ENCODE measurements at regions not wholly inside any gene's neighbourhood (a gene's known extent, or its start where the extent isn't known, plus 50 kb on each side); places are given as distances from the start of the nearest gene placed in this dataset.
"Not testable (repeated sequence)": the region's sequence is repeated elsewhere in the genome, so short reads cannot be mapped to it uniquely, and the experiment has no call there.

- Histone ChIP-seq H3K36me3 (replicated peaks; ENCODE audit: insufficient read depth, low read length) (no peaks in the 10 kb centered on the region), H3K27ac (ENCODE audit: low read length) (no peak overlapping the region), H4K20me1 (ENCODE audit: insufficient read depth, low read length) (no peaks in the 10 kb centered on the region), H2AFZ (ENCODE audit: low read length) (no peak overlapping the region), H3K79me2 (ENCODE audit: low read length) (no peaks in the 10 kb centered on the region), H3K4me1 (ENCODE audit: low read length) (0 out of 2 replicates have a peak, but pooled peaks cover 5% of the 10 kb centered on the region), H3F3A (ENCODE audit: insufficient read depth, low read length) (no peaks in the 10 kb centered on the region), H3K27me3 (replicated peaks; ENCODE audit: insufficient read depth, low read length) (no peaks in the 10 kb centered on the region), H3K4me3 (ENCODE audit: low read length) (no peak overlapping the region), H3K9ac (ENCODE audit: low read length) (no peak overlapping the region), H3K4me2 (ENCODE audit: low read depth, low read length) (no peak overlapping the region), H3K9me3 (replicated peaks; ENCODE audit: insufficient read depth, low read length) (no peaks in the 10 kb centered on the region), H3K9me2 (replicated peaks; ENCODE audit: insufficient read depth, low read length) (no peaks in the 10 kb centered on the region)
- peak; percentile 31 for DNase-seq
- TF ChIP-seq CTCF (IDR thresholded peaks at IDR 0.05; ENCODE audit: low read length) = no peak
- TF ChIP-seq EZH2phosphoT487 (IDR thresholded peaks at IDR 0.05; ENCODE audit: low read length) = no peak
- no peak for TF ChIP-seq EZH2 (optimal IDR thresholded peaks at IDR 0.05; ENCODE audit: low read depth, low read length)
Observed at GRCh38 chr4:55001538-55001937, 123.9 kb downstream of the KDR start.

- Histone ChIP-seq H3K9ac (ENCODE audit: low read length) (no peak overlapping the region), H3K4me3 (ENCODE audit: low read length) (no peak overlapping the region), H3K79me2 (ENCODE audit: low read length) (no peaks in the 10 kb centered on the region), H3K27ac (ENCODE audit: low read length) (no peak overlapping the region), H2AFZ (ENCODE audit: low read length) (no peak overlapping the region), H3K27me3 (replicated peaks; ENCODE audit: insufficient read depth, low read length) (no peaks in the 10 kb centered on the region), H4K20me1 (ENCODE audit: insufficient read depth, low read length) (no peaks in the 10 kb centered on the region), H3K9me3 (replicated peaks; ENCODE audit: insufficient read depth, low read length) (no peaks in the 10 kb centered on the region), H3K4me2 (ENCODE audit: low read depth, low read length) (no peak overlapping the region), H3F3A (ENCODE audit: insufficient read depth, low read length) (no peaks in the 10 kb centered on the region), H3K9me2 (replicated peaks; ENCODE audit: insufficient read depth, low read length) (no peaks in the 10 kb centered on the region), H3K4me1 (ENCODE audit: low read length) (0 out of 2 replicates have a peak, but pooled peaks cover 5% of the 10 kb centered on the region), H3K36me3 (replicated peaks; ENCODE audit: insufficient read depth, low read length) (no peaks in the 10 kb centered on the region)
- DNase-seq = no peak
- TF ChIP-seq EZH2 (optimal IDR thresholded peaks at IDR 0.05; ENCODE audit: low read depth, low read length) (no peak), CTCF (IDR thresholded peaks at IDR 0.05; ENCODE audit: low read length) (no peak), EZH2phosphoT487 (IDR thresholded peaks at IDR 0.05; ENCODE audit: low read length) (no peak)
Observed at GRCh38 chr4:54999003-54999402, 126.4 kb downstream of the KDR start.

GRCh38 chr4:54993473-54994026, 131.8 kb downstream of the KDR start:
- H3K36me3 ChIP-seq (replicated peaks; ENCODE audit: insufficient read depth, low read length); H3F3A ChIP-seq (ENCODE audit: insufficient read depth, low read length); H2AFZ ChIP-seq (ENCODE audit: low read length); H3K4me1 ChIP-seq (ENCODE audit: low read length); H3K9ac ChIP-seq (ENCODE audit: low read length); H3K9me2 ChIP-seq (replicated peaks; ENCODE audit: insufficient read depth, low read length); H3K9me3 ChIP-seq (replicated peaks; ENCODE audit: insufficient read depth, low read length); DNase-seq; H3K4me2 ChIP-seq (ENCODE audit: low read depth, low read length); H3K79me2 ChIP-seq (ENCODE audit: low read length); H3K27ac ChIP-seq (ENCODE audit: low read length); H3K4me3 ChIP-seq (ENCODE audit: low read length); H4K20me1 ChIP-seq (ENCODE audit: insufficient read depth, low read length); H3K27me3 ChIP-seq (replicated peaks; ENCODE audit: insufficient read depth, low read length): not testable (repeated sequence)

- DNase-seq = no peak
- no peak overlapping the region for H3K4me3 ChIP-seq (ENCODE audit: low read length)
- H3K27me3 ChIP-seq (replicated peaks; ENCODE audit: insufficient read depth, low read length) = no peaks in the 10 kb centered on the region
Observed at GRCh38 chr4:54992266-54992665, 133.1 kb downstream of the KDR start.

More at GRCh38 chr4:54992266-54992665, 133.1 kb downstream of the KDR start:
- H3K36me3 ChIP-seq (replicated peaks; ENCODE audit: insufficient read depth, low read length) = no peaks in the 10 kb centered on the region
- TF ChIP-seq EZH2phosphoT487 (IDR thresholded peaks at IDR 0.05; ENCODE audit: low read length) = no peak
- no peak for TF ChIP-seq CTCF (IDR thresholded peaks at IDR 0.05; ENCODE audit: low read length)
- no peak for TF ChIP-seq EZH2 (optimal IDR thresholded peaks at IDR 0.05; ENCODE audit: low read depth, low read length)
- H3K79me2 ChIP-seq (ENCODE audit: low read length) = no peaks in the 10 kb centered on the region
- H2AFZ ChIP-seq (ENCODE audit: low read length) = no peak overlapping the region
- no peaks in the 10 kb centered on the region for H3K4me1 ChIP-seq (ENCODE audit: low read length)
- no peaks in the 10 kb centered on the region for H4K20me1 ChIP-seq (ENCODE audit: insufficient read depth, low read length)
- H3F3A ChIP-seq (ENCODE audit: insufficient read depth, low read length) = no peaks in the 10 kb centered on the region
- no peak overlapping the region for H3K27ac ChIP-seq (ENCODE audit: low read length)
- H3K9me3 ChIP-seq (replicated peaks; ENCODE audit: insufficient read depth, low read length) = no peaks in the 10 kb centered on the region
- no peak overlapping the region for H3K4me2 ChIP-seq (ENCODE audit: low read depth, low read length)
- H3K9ac ChIP-seq (ENCODE audit: low read length) = no peak overlapping the region
- no peaks in the 10 kb centered on the region for H3K9me2 ChIP-seq (replicated peaks; ENCODE audit: insufficient read depth, low read length)

Measured in MM.1S (cell line).